LNCaP clone FGC (cell line): ENCODE measurements at regions not wholly inside any gene's neighbourhood (a gene's known extent, or its start where the extent isn't known, plus 50 kb on each side); places are given as distances from the start of the nearest gene placed in this dataset.

Experiments used
- DNase-seq: peaks from one replicate; pipeline ENCODE4 v3.0.0-alpha.2; 2011; ENCODE audit warnings: low read depth
- H3K4me3 ChIP-seq: 2 replicates; pipeline ENCODE4 v1.5.1; 2011; ENCODE audit warnings: mild to moderate bottlenecking, low read depth, low read length, control low read depth
- CTCF ChIP-seq: IDR thresholded peaks from 2 replicates; pipeline ENCODE4 v1.5.1; 2012; ENCODE audit warnings: mild to moderate bottlenecking; ENCODE audit not compliant: control insufficient read depth, insufficient read depth; ENCODE audit errors: extremely low read depth

GRCh38 chr16:87182759-87183158, 134.4 kb downstream of the C16orf95 start:
- H3K4me3 ChIP-seq: no peak overlapping the region
- no peak for TF ChIP-seq CTCF
- no peak for DNase-seq

- no peak for DNase-seq
- no peak for TF ChIP-seq CTCF
- H3K4me3 ChIP-seq: no peak overlapping the region
Measured at GRCh38 chr16:87183647-87184046, 133.5 kb downstream of the C16orf95 start.

GRCh38 chr16:87185308-87185707, 131.9 kb downstream of the C16orf95 start:
- TF ChIP-seq CTCF: no peak
- DNase-seq: no peak
- no peak overlapping the region for H3K4me3 ChIP-seq

GRCh38 chr16:87185983-87186382, 131.2 kb downstream of the C16orf95 start:
- no peak for DNase-seq
- no peak overlapping the region for H3K4me3 ChIP-seq
- TF ChIP-seq CTCF: no peak

- DNase-seq: no peak
Measured at GRCh38 chr16:87186446-87186845, 130.7 kb downstream of the C16orf95 start.

GRCh38 chr16:87186876-87187533, 130.2 kb downstream of the C16orf95 start:
- no peak overlapping the region for H3K4me3 ChIP-seq
- no peak for TF ChIP-seq CTCF
- no peak for DNase-seq

More at GRCh38 chr16:87186446-87186845, 130.7 kb downstream of the C16orf95 start:
- no peak overlapping the region for H3K4me3 ChIP-seq
- no peak for TF ChIP-seq CTCF

- TF ChIP-seq CTCF: no peak
- no peak overlapping the region for H3K4me3 ChIP-seq
- DNase-seq: no peak
Measured at GRCh38 chr16:87188104-87188503, 129.1 kb downstream of the C16orf95 start.
